NCI-H2029 (cell line): ENCODE measurements at regions not wholly inside any gene's neighbourhood (a gene's known extent, or its start where the extent isn't known, plus 50 kb on each side); places are given as distances from the start of the nearest gene placed in this dataset.

Source experiments
- DNase-seq: peaks from one replicate; lab custom pipeline; 2025; lab: John Stamatoyannopoulos, UW

DNA sequence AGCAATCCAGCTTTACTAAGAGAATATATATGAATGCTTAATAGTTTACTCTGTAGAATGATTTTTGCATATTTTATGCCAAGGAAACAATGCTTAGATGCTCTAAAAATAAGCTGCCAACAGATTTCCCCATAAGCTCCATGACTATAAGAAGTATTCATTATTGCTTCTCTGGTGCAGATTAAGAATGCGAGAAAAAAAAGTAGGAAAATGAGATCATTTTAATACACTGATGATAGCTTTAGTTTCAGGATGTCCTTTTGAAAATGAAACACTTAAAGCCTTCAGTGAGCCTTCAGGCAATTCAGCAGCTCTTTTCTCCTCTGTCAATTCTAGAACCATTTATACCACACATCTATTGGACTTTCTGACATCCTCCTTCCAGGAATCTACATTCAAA, 735.0 kb upstream of the POT1 start:
- no peak for DNase-seq

DNA sequence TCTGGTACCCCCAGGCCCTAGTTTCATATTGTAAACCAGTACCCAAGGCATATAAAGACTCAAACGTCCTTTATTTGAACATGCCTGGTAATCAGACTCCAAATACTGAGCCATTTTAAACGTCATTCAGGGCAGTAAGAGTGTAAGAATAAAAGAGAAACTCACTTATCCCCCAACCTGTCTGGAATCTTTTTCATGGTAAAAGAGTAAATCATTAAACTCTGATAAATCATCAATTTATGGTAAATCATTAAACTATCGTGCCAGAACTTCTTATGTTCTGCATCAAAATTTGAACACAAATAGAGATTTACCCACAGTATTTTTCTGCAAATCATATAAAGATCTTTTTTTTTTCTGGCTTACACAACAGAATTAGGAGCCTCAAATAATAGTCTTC, 734.3 kb upstream of the POT1 start:
- DNase-seq = no peak

DNA sequence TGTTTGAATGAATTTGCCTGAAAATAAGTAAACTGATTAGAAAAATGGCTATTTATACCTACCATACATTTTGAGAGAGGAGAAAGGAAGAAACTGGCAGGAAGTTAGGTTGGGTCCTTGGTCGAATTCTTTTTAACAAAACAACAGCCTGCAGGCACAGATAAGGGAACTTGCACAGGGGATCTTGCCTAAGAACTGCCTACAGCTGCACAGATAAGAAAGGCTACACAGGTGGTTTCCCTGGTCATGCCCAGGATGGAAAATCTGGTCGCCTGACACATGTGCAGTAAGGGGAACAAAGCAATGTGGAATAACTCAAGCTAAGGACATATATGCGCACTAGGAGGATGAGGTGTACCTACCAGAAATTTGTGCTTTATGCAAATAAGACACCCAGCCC, 732.1 kb upstream of the POT1 start:
- DNase-seq = no peak

DNA sequence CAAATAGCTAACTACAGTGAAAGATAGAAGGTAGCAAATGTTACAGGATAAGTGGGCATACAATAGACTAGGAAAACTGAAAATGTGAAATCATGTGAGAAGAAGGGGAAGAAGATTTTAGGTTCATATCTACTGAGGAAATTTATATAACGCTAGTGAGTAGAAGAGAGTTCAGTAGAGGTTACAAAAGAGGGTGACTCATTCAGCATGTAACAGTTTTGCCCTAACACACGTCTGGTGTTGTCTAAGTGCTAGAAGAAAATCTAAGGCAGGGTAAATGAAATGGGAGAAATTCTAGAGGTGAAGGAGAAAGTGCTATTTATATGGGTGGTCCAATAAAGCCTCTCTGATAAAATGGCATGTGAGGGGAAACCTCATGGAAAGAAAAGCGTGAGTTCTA, 731.4 kb upstream of the POT1 start:
- DNase-seq = no peak

DNA sequence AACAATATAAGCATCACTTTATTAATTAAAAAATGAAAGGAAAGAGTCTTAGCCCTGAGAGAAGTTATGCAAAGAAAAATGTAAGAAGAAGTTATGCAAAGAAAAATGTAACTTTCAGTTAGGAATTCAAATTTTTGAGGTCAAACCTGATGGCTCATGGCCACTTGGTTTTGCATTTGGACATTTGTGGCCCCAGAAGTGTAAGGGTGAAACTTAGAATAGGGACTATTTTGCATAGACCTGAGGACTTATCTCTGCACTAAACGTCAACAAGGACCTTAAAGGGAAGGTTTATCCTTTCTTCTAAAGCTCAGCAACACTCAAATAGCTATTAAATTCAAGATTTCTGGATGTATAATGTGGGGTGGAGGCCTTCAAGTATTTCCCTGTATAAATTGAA, 724.5 kb upstream of the POT1 start:
- DNase-seq = no peak

DNA sequence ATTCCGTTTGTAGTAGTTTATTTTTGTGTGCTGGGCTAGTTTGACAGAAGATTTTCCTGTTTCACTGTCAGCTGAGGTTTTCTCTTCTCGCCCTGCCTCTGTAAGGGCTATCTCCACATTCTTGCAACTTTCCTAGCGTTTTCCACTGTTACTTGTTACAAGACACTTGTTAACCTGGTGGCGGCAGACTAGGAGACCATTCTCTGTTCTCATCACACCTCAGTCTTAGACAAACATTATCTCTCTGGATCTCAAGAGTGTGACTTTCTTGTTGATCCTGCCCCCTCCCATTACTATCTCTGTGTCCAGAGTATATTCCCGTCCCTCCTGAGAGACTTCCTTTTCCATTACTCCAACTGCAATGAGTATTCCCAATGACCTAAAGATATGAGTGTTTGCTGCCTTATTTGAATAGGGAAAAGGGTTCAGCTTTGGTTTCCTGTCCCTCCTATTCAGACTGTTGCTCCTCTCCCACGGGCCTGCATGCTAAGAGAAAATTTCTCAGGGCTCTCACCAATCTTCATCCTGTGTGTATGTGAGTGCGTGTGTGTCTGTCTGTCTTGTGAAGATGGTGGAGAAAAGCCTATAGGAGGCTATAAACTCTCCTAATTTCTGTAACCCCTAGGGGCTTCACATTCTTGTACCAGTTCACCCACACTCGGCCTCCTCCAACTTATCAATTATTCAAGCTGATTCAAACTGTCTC, 722.4 kb upstream of the POT1 start:
- no peak for DNase-seq

DNA sequence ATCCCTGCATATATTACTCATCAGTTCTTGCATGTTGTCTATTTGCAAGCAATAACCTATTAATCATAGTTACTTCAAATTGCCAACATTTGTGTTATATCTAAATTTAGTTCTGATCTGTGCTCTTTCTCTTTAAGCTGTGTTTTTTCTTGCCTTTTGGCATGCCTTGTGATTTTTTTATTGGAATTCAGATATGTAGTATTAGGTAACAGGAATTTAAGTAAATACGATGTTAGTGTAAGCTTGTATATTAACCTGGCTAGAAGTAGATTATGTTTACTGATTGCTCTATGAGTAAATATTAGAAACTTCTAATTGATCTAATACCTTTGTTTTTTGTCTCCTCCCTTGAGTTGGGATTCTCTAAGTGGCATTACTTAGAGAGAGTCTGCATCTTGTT, 718.9 kb upstream of the POT1 start:
- DNase-seq = no peak

DNA sequence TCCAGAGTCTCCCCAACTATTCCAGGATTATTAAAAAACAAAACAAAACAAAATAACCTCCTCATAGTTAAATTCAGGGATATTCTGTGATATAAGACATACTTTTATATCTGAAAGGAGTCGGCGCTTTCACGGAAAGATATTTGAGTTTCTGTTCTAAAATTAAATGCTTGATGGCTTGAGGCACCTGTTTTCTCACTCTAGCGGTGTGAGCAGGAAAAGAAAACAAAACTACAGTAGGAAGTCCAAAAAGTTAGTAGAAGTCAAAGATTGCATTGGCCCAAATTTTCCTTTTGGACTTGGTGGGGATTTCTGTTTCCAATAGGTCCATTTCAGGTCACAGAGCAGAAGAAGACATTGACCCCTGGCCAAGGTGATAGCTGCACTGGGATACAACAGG, 716.1 kb upstream of the POT1 start:
- no peak for DNase-seq

DNA sequence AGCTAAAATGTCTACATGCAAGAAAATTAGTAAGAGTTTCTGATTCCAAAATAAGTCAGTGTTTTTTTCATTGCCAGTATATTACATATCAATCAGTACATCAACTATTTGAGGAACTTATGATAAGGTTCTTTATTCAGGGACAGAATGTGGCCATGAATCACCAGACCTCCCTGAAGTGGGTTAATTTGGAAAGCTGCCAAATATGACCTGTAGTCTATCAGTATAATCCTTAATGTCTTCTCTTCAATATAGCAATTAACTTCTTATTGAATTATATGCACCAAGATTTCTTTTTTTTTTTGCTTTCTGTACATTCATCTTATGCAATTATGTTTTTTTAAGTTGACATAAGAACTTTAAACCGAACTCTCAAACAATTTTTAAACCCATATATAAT, 714.5 kb upstream of the POT1 start:
- DNase-seq = peak; percentile 22

DNA sequence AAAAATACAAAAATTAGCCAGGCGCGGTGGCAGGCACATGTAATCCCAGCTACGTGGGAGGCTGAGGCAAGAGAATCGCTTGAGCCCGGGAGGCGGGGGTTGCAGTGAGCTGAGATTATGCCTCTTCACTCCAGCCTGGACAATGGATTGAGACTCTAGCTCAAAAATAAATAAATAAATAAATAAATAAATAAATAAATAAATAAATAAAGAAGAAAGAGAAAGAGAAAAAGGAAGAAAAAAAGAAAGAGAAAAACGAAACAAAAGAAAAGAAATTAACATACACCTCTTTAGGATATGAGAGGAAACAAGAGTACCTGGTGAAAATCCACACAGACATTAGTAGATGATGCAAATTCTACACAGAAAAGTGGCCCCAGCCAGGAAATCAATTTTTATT, 713.7 kb upstream of the POT1 start:
- no peak for DNase-seq

DNA sequence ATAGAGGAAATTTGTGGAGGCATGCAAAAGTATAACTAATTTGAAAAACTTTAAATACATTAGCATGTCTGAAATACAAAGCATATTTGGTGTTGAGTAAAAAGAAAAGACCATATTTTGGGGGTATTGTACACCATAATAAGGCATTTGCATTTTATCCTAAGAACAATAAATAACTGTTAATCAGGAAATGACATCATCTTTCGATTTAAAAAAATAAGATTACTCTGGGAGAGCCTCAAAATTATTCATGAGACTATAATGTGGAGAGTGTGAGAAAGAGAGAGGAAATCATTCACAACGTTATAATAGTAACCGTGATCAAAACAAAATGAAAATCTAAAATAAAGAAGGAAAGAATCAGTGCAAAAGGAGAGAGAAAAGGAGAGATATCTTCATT, 712.3 kb upstream of the POT1 start:
- no peak for DNase-seq

DNA sequence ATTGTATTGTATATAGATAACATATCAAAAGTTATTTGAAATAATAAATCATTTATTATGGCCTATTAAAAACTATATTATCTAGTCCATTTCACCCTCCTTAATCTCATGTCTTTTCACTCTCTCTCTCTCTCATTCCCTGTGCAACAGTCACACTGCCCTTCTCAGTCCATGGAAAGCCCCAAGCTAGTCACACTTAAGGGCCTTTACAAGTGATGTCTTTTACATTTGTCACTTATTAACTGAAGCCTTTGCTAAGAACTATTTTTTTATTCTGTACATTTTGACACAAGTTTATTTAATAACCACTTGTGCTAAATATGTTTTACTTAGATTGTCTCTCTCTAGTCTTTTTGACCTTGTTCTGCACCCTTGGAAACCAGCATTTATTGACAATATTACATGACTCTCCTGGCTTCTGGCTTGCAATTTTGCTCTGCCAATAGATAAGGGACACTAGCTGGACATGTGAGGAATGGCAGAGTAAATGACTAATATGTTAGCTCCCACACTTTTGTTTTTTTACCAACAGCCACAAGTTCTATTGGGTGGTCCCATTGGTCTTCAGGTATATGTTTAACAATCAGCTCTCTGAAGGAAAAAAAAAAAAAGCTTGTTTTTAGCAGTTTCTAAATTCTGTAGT, 706.8 kb upstream of the POT1 start:
- DNase-seq = no peak

DNA sequence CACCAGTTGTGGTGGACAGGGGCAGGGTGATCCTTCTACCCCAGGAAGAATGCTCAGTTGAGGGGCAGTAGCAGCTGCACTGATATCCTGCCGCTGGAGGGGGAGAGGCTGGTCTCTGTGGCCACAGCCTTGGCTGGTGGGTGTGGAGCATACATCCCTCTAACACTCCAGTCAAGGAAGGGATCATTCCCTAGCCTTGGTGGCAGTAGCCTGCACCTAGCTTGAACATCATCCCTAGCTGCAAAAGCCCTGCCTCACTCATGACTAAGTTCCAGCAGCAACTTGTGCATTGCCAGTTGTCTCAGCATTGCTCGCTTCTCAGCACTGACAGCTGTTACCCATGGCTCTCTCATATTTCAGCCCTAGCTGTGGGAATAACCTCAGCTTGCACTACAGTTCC, 688.9 kb upstream of the POT1 start:
- no peak for DNase-seq

DNA sequence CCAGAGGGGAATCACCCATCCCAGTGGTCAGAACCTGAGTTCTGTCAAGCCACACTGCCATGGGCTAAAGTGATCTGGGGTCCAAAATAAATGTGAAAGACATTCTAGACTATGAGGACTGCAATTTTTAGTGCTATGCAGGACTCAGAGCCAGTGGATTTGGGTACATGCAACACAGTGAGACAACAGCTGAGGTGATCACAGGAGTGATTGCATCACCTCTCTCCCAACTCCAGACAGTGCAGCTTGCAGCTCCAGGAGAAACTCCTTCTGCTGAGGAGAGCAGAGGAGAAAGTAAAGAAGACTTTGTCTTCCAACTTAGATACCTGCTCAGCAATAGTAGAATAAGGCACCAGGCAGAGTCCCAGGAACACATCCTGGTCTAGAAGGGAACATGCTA, 682.0 kb upstream of the POT1 start:
- DNase-seq = no peak

DNA sequence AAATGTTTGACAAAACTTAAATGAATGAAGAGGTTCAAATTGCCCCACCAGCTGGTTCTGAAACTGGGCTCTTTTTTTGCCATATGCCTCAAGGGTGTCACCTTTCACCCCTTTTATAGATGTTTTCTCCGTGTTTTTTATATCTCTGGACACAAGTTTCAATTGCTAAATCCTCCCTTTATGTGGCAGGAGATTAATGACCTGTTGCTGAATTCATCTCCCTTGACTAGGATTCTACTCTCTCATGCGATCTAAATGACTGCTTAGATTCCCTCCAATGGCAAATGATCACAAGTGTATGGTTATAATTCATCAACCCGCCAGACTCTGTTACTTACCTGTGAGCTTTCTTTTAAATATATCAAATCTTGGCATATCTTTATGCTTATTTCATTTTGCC, 677.0 kb upstream of the POT1 start:
- no peak for DNase-seq

DNA sequence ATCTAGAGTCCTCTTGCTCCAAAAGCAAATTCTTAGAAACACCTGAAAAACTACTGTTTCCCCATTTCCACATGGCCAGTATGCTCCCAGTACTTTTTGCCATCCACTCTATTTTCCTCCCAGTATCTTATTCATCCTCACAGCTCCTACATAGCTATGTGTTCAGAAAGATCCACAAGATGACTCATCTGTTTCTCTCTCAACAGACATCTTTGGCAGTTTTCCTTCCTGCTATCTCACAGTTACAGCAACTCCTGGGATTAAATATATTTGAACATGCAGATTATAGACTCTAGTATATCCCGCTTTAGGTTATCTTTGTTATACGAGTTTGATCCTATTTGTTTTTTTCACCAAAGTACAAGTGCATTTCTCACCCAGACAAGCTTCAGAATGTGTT, 675.6 kb upstream of the POT1 start:
- DNase-seq = no peak

DNA sequence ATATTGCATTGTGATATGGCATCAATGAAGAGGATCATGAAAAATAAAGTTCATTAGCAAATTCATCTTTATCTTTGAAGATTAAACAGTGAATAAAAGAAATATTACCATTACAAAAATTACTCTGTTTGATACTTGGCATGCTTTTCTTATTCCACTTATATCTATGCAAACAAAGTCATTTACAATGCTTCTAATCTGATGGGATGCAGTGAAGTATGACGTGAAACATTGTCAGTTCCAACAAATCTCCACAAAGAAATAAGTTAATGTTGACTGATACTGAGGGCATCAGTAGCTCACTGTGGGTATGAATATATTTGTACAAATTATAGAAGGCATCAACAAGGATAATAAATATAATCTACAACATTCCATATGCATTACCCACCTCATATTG, 672.8 kb upstream of the POT1 start:
- no peak for DNase-seq

DNA sequence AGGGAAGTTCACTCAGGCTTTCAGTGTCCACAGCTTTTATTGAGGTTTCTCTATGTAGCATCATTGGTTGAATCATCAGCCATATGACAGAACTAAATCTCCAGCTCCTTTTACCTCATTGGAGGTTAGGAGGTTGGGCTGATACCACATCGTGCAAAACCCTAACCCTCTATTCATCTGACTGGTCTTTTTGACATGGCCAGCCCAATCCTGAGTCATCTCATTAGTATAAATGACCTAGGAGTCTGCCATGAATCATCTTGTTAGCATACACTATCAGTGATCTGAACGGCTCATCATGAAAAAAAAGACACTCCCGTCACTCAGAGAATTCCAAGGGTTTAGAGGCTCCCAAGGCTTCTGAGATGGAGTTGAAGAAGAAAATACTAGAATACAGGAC, 669.8 kb upstream of the POT1 start:
- no peak for DNase-seq

DNA sequence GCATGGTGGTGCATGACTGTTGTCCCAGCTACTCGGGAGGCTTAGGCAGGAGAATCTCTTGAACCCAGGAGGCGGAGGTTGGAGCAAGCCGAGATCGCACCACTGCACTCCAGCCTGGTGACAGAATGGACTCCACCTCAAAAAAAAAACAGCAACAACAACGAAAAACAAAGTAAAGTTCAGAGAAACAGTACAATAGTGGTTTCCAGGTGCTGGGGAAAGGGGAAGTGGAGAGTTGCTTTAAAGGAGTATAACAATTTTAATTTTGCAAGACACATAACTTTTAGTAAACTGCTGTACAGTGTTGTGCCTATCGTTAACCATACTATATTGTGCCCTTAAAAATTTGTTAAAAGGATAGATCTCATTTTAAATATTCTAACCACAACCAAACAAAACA, 662.7 kb upstream of the POT1 start:
- no peak for DNase-seq

DNA sequence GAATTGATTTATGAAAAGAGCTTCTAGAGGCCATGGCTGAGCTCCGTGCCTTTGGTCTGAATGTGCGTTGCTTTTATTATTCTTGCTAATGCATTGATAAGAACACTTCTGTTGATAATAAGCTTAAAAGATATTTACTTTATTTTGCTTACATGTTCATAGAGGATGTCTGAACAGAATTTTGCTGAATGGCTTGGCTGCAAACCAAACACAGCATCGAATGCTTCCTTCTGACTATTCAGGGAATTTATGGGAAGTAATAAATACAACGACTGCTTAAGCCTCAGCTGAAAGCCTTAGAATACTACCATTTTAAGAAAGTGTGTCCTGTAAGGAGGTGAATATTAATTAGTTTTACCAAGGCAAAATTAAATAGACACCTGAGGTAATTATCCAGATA, 643.5 kb upstream of the POT1 start:
- no peak for DNase-seq

DNA sequence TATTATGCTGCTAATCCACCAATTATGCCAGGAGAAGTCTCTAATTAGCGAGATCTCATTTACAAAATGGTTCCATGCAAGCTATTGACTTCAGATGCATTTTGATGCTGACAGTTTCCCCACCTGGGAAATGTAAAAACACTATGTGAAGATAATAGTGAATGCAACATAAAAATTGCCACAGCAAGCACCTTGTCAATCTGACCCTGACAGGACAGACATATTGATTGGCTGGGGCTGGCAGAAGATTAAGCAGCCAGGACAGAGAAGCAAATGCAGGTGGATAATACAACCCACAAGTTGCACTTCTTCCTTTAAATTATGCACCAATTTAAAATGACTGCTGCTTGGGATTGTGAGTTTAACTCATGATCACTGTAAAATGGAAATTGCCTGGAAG, 642.8 kb upstream of the POT1 start:
- no peak for DNase-seq

DNA sequence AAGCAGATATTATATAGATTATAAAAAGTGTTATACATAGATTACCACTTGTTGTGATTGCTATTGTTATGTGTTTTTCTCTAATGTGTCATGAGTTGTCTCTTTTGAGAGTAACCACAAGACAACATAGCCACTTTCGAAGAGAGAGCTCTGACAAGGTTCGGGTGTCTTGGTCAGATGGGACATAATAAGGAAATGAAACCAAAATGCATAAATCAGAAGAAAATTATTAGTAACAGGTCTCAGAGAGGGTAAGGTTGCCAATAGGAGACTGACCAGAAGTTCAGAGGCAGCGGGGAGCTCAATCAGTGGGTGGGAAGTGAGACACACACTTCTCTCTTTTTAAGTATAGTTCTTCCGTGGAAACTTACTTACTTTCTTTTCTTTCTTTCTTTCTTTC, 639.2 kb upstream of the POT1 start:
- peak; percentile 41 for DNase-seq

DNA sequence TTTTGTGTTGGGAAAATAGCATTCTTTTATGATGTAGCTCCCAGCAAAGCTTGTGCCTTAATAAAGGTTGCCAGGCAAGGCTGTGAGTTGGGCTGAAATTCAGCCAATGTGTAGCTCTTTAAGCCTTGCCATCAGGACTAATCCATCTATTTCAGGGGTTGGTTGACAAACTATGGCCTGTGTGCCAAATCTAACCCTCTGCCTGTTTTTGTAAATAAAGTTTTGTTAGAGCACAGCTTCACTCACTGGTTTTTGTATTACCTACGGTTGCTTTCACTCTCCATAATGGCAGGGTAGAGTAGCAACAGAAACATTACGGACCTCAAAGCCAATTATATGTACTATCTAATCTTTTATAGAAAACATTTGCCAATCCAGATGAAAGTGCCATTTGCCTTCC, 638.1 kb upstream of the POT1 start:
- DNase-seq = peak; percentile 84

DNA sequence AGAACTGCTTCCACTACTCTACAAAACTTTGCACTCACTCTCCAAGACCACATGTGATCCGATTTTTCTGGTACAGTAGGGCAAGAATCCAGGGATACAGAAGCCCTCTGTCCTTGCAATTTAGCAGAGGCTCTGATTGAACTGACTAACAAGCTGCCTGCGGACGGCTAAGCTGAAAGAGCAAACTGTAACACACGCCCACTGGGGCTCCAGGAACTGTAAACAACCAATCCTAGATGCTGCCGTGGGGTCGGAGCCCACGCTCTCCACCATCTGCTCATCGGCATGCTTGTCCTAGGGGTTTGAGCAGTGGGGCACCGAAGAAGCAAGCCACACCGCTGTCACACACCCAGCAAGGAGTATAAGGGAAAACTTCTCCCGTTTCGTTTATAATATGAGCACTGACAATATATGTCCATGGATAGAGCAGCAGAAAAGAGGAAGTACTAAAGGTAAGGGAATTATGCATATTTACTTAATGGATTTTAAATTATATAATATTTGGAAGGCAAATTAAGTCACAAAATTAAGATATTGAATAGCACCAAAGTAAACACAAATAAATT, 634.4 kb upstream of the POT1 start:
- DNase-seq = peak; percentile 84
